HepG2 (cell line): ENCODE measurements at regions not wholly inside any gene's neighbourhood (a gene's known extent, or its start where the extent isn't known, plus 50 kb on each side); places are given as distances from the start of the nearest gene placed in this dataset.

Experiments used
- ATAC-seq: fragments of 200-7000 bp; cut with Tn5 transposase; 3 replicates; pipeline ENCODE4 v1.9.1; 2020; ENCODE audit warnings: mild to moderate bottlenecking, moderate library complexity
- BruUV-seq: library from RNA; stranded (reverse); fragments of 400-500 nt; replicated peaks from 2 replicates; lab custom pipeline; 2021; lab: Mats Ljungman, UMichigan
- CTCF ChIA-PET: fragments of 300-600 bp; formaldehyde crosslinking; extraction: SDS; loops from one replicate; lab custom pipeline; 2021; ENCODE audit warnings: low total read pairs, inconsistent platforms, low intra/inter-chr PET ratio; lab: Yijun Ruan, JAX
- POLR2A ChIA-PET: fragments of 350-600 bp; sonication (Branson Sonifier 250); formaldehyde crosslinking; loops from one replicate; lab custom pipeline; 2020; ENCODE audit warnings: antibody characterized with exemption, inconsistent platforms; lab: Yijun Ruan, JAX
- DNase-seq: peaks from one replicate; pipeline ENCODE4 v3.0.0-alpha.2; 2015; ENCODE audit warnings: low spot score
- FAIRE-seq: peaks from 3 replicates; lab custom pipeline; 2011; peaks lifted over from hg19 to GRCh38; lab: Jason Lieb, UNC
- H2AFZ ChIP-seq: one replicate; pipeline ENCODE4 v1.6.1; 2011; ENCODE audit warnings: low read length, inconsistent platforms
- H3K27ac ChIP-seq: fragments of 300-600 bp; 3 replicates; pipeline ENCODE4 v1.8.0; 2011; ENCODE audit warnings: mixed run types, mild to moderate bottlenecking, mixed read lengths, low read length, inconsistent platforms; ENCODE audit not compliant: insufficient read depth; ENCODE audit errors: extremely low read length
- H3K27me3 ChIP-seq, 2 experiments: fragments of 200-600 bp in 1 of 2; 2 replicates in 1 of 2; 3 replicates in 1 of 2; pipeline versions ENCODE4 v1.6.0 to v1.8.0; 2011; ENCODE audit warnings: low read length in 2 of 2, mild to moderate bottlenecking in 2 of 2, moderate library complexity in 2 of 2, inconsistent platforms in 1 of 2; ENCODE audit not compliant: insufficient read depth in 2 of 2, control insufficient read depth in 1 of 2
- H3K36me3 ChIP-seq, 2 experiments: fragments of 200-600 bp in 1 of 2; replicated peaks in 1 of 2; 2 replicates in 1 of 2; 3 replicates in 1 of 2; pipeline versions ENCODE4 v1.5.1 to v1.8.0; 2011; ENCODE audit warnings: low read length in 2 of 2, inconsistent platforms in 1 of 2; ENCODE audit not compliant: insufficient read depth in 2 of 2, control insufficient read depth in 1 of 2
- H3K4me1 ChIP-seq: 2 replicates; pipeline ENCODE4 v1.5.1; 2012; ENCODE audit warnings: low read length, inconsistent platforms; ENCODE audit not compliant: insufficient read depth
- H3K4me2 ChIP-seq: 2 replicates; pipeline ENCODE4 v1.6.0; 2011; ENCODE audit warnings: low read depth, low read length, inconsistent platforms
- H3K4me3 ChIP-seq, 3 experiments: fragments of 200-600 bp in 1 of 3; sonication (generic), shearing (Covaris generic) in 1 of 3; replicated peaks in 1 of 3; 2 replicates each; pipeline ENCODE4 v1.5.1; 2011 to 2016; ENCODE audit warnings: low read length in 3 of 3, inconsistent platforms in 2 of 3, low read depth in 2 of 3, mild to moderate bottlenecking in 2 of 3, control low read depth in 1 of 3, mixed read lengths in 1 of 3; ENCODE audit not compliant: insufficient read depth in 1 of 3
- H3K79me2 ChIP-seq: one replicate; pipeline ENCODE4 v1.6.1; 2011; ENCODE audit warnings: low read length, inconsistent platforms; ENCODE audit not compliant: insufficient read depth
- H3K9ac ChIP-seq: 2 replicates; pipeline ENCODE4 v1.6.0; 2011; ENCODE audit warnings: mild to moderate bottlenecking, low read depth, low read length, inconsistent platforms; ENCODE audit not compliant: insufficient read depth
- H3K9me3 ChIP-seq: 2 replicates; pipeline ENCODE4 v1.5.1; 2012; ENCODE audit warnings: mild to moderate bottlenecking, low read length
- H4K20me1 ChIP-seq: 2 replicates; pipeline ENCODE4 v1.6.0; 2011; ENCODE audit warnings: inconsistent platforms, mild to moderate bottlenecking, low read length, moderate library complexity; ENCODE audit not compliant: insufficient read depth
- ZNF17 ChIP-seq: sonication (generic); formaldehyde crosslinking; IDR thresholded peaks from 2 replicates; pipeline ENCODE4 v1.5.0; 2020; ENCODE audit warnings: mild to moderate bottlenecking, missing genetic modification reagents
- ZNF33A ChIP-seq: sonication (generic); formaldehyde crosslinking; IDR thresholded peaks from 2 replicates; pipeline ENCODE4 v1.5.1; 2020; ENCODE audit warnings: missing genetic modification reagents, mild to moderate bottlenecking, moderate library complexity, borderline replicate concordance
- ZNF788 ChIP-seq: sonication (generic); formaldehyde crosslinking; IDR thresholded peaks from 2 replicates; pipeline ENCODE4 v1.5.0; 2020; ENCODE audit warnings: mild to moderate bottlenecking, missing genetic modification reagents, borderline replicate concordance
- ZSCAN31 ChIP-seq: sonication (generic); formaldehyde crosslinking; IDR thresholded peaks from 2 replicates; pipeline ENCODE4 v1.5.0; 2020; ENCODE audit warnings: low read depth, mild to moderate bottlenecking, missing genetic modification reagents
- WGBS: methylation state at CpG from one replicate; pipeline ENCODE4 v1.1.6; 2017; ENCODE audit warnings: low lambda C conversion rate; 5-methylcytosine and 5-hydroxymethylcytosine counted together
- in situ Hi-C: cut with HindIII; loops from 2 replicates; pipeline ENCODE4 v1.10.0; 2017; ENCODE audit warnings: low pct_unique_long_range_greater_than_20kb; ENCODE audit not compliant: extremely low pct_ligation_motif_present
- intact Hi-C: fragments of 100-400 bp; cut with micrococcal nuclease; formaldehyde crosslinking; loops from one replicate; pipeline ENCODE4 v1.10.0; 2022; ENCODE audit not compliant: unreplicated experiment
- TF ChIP-seq, protein P1 (sequence below): sonication (generic); formaldehyde crosslinking; IDR thresholded peaks from 2 replicates; pipeline ENCODE4 v1.5.0; 2020; ENCODE audit warnings: missing genetic modification reagents, mild to moderate bottlenecking, borderline replicate concordance

GRCh38 chr10:36946598-36946997, 178.8 kb upstream of the ANKRD30A start:
- BruUV-seq: no TSS peak
- Histone ChIP-seq H3K27me3 (no peaks in the 10 kb centered on the region), H3K4me2 (no peak overlapping the region), H3K79me2 (no peaks in the 10 kb centered on the region), H2AFZ (no peak overlapping the region), H3K4me1 (no peaks in the 10 kb centered on the region), H4K20me1 (no peaks in the 10 kb centered on the region), H3K9ac (no peak overlapping the region), H3K27ac (no peak overlapping the region), H3K9me3 (no peaks in the 10 kb centered on the region), H3K36me3 (no peaks in the 10 kb centered on the region), H3K4me3 (no peak overlapping the region)
- in situ Hi-C loops: loop anchor here (25.0 kb wide), 1 partner anchor 316 kb away; no protein-coding TSS in a partner anchor
- CTCF ChIA-PET: no interaction called here
- ATAC-seq: no peak
- DNase-seq: no peak
- POLR2A ChIA-PET: no interaction called here
- intact Hi-C loops: no loop called here
- WGBS: 4% methylated on average over 2 of the region's 2 CpGs
- TF ChIP-seq ZNF788 (CRISPR knock-in tag): no peak
- no peak for TF ChIP-seq ZNF17
- TF ChIP-seq, protein P1, sequence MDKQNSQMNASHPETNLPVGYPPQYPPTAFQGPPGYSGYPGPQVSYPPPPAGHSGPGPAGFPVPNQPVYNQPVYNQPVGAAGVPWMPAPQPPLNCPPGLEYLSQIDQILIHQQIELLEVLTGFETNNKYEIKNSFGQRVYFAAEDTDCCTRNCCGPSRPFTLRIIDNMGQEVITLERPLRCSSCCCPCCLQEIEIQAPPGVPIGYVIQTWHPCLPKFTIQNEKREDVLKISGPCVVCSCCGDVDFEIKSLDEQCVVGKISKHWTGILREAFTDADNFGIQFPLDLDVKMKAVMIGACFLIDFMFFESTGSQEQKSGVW (CRISPR knock-in tag): no peak
- TF ChIP-seq ZSCAN31: no peak
- FAIRE-seq: no peak

GRCh38 chr10:36943544-36943943, 181.9 kb upstream of the ANKRD30A start:
- Histone ChIP-seq H3K27ac (no peak overlapping the region), H3K27me3 (no peaks in the 10 kb centered on the region), H3K9me3 (no peaks in the 10 kb centered on the region), H3K36me3 (no peaks in the 10 kb centered on the region), H3K79me2 (no peaks in the 10 kb centered on the region), H4K20me1 (no peaks in the 10 kb centered on the region), H3K4me1 (no peaks in the 10 kb centered on the region), H2AFZ (no peak overlapping the region), H3K4me3 (no peak overlapping the region), H3K4me2 (no peak overlapping the region), H3K9ac (no peak overlapping the region)
- no peak for TF ChIP-seq ZNF33A (CRISPR knock-in tag)
- ChIA-PET CTCF (no interaction called here), POLR2A (no interaction called here)
- DNase-seq: no peak
- intact Hi-C loops: no loop called here
- in situ Hi-C loops: loop anchor here (25.0 kb wide), 1 partner anchor 319 kb away; no protein-coding TSS in a partner anchor
- no peak for FAIRE-seq
- BruUV-seq: no TSS peak
- WGBS: 7% methylated on average over 11 of the region's 12 CpGs
- ATAC-seq: peak; percentile 65
